SK-N-SH (cell line): ENCODE measurements at regions not wholly inside any gene's neighbourhood (a gene's known extent, or its start where the extent isn't known, plus 50 kb on each side); places are given as distances from the start of the nearest gene placed in this dataset.

Experiments
- CTCF ChIA-PET: fragments of 300-600, 350-600 bp; formaldehyde crosslinking; extraction: SDS; loops from one replicate; lab custom pipeline; 2021; lab: Yijun Ruan, JAX
- POLR2A ChIA-PET: fragments of 350-600 bp; sonication (Branson Sonifier 250); formaldehyde crosslinking; extraction: SDS; loops from one replicate; lab custom pipeline; 2020; ENCODE audit warnings: antibody characterized with exemption, inconsistent platforms; lab: Yijun Ruan, JAX
- DNase-seq: peaks from one replicate; pipeline ENCODE4 v3.0.0; 2012
- H2AFZ ChIP-seq: fragments of 200-600 bp; sonication (generic); 2 replicates; pipeline ENCODE4 v1.8.1; 2016; ENCODE audit warnings: antibody characterized with exemption, mild to moderate bottlenecking, low read depth
- H3F3A ChIP-seq: fragments of 200-600 bp; sonication (generic); replicated peaks from 2 replicates; pipeline ENCODE3; 2016; ENCODE audit warnings: antibody characterized with exemption, mild to moderate bottlenecking; ENCODE audit not compliant: insufficient read depth
- H3K27ac ChIP-seq, 2 experiments: fragments of 200-500 bp in 1 of 2; fragments of 200-600 bp in 1 of 2; sonication (Bioruptor generic) in 1 of 2; sonication (generic), shearing (Covaris generic) in 1 of 2; 2 replicates each; pipeline versions ENCODE4 v1.5.1 to v1.6.1; 2014 to 2016; ENCODE audit warnings: low read depth in 2 of 2, inconsistent platforms in 1 of 2, low read length in 1 of 2, mild to moderate bottlenecking in 1 of 2, mixed read lengths in 1 of 2
- H3K27me3 ChIP-seq: fragments of 200-600 bp; sonication (generic), shearing (Covaris generic); 2 replicates; pipeline ENCODE4 v1.6.1; 2016; ENCODE audit warnings: mixed run types; ENCODE audit not compliant: insufficient read depth
- H3K36me3 ChIP-seq, 2 experiments: fragments of 200-500 bp in 1 of 2; fragments of 200-600 bp in 1 of 2; sonication (Bioruptor generic) in 1 of 2; sonication (generic) in 1 of 2; replicated peaks in 1 of 2; 2 replicates each; pipeline versions ENCODE3 to v1.5.1; 2014 to 2016; ENCODE audit warnings: low read length in 1 of 2, mild to moderate bottlenecking in 1 of 2; ENCODE audit not compliant: insufficient read depth in 2 of 2, control insufficient read depth in 1 of 2
- H3K4me1 ChIP-seq, 2 experiments: fragments of 200-500 bp in 1 of 2; fragments of 200-600 bp in 1 of 2; sonication (Bioruptor generic) in 1 of 2; sonication (generic), shearing (Covaris generic) in 1 of 2; 2 replicates each; pipeline versions ENCODE4 v1.5.1 to v1.6.1; 2014 to 2016; ENCODE audit warnings: low read depth in 1 of 2, low read length in 1 of 2, mixed run types in 1 of 2; ENCODE audit not compliant: insufficient read depth in 2 of 2, control insufficient read depth in 1 of 2
- H3K4me2 ChIP-seq: fragments of 200-600 bp; sonication (generic), shearing (Covaris generic); 2 replicates; pipeline ENCODE4 v1.6.1; 2017; ENCODE audit warnings: mixed run types
- H3K4me3 ChIP-seq, 2 experiments: fragments of 200-500 bp in 1 of 2; fragments of 200-600 bp in 1 of 2; sonication (Bioruptor generic) in 1 of 2; sonication (generic), shearing (Covaris generic) in 1 of 2; 2 replicates each; pipeline versions ENCODE4 v1.5.1 to v1.8.1; 2014 to 2016; ENCODE audit warnings: low read depth in 2 of 2, inconsistent platforms in 1 of 2, low read length in 1 of 2, mild to moderate bottlenecking in 1 of 2, mixed read lengths in 1 of 2, moderate library complexity in 1 of 2
- H3K79me2 ChIP-seq: fragments of 200-600 bp; sonication (generic); 2 replicates; pipeline ENCODE4 v1.8.1; 2017; ENCODE audit warnings: mild to moderate bottlenecking; ENCODE audit not compliant: insufficient read depth
- H3K9ac ChIP-seq: fragments of 200-600 bp; sonication (generic); 2 replicates; pipeline ENCODE4 v1.6.1; 2017; ENCODE audit warnings: mixed run types
- H3K9me2 ChIP-seq: fragments of 200-600 bp; sonication (generic); 2 replicates; pipeline ENCODE4 v1.6.1; 2017; ENCODE audit warnings: mixed run types
- H3K9me3 ChIP-seq: fragments of 200-600 bp; sonication (generic); 2 replicates; pipeline ENCODE4 v1.6.1; 2017; ENCODE audit warnings: mixed run types, mild to moderate bottlenecking, moderate library complexity
- H4K20me1 ChIP-seq: fragments of 200-600 bp; sonication (generic); 2 replicates; pipeline ENCODE4 v1.6.1; 2017; ENCODE audit warnings: mild to moderate bottlenecking, mixed run types; ENCODE audit not compliant: insufficient read depth
- CHD2 ChIP-seq: fragments of 150-350 bp; IDR thresholded peaks from 2 replicates; pipeline ENCODE4 v1.6.1; 2018; ENCODE audit warnings: low read length; ENCODE audit not compliant: partially characterized antibody
- CTCF ChIP-seq: fragments of 200-600 bp; sonication (generic); IDR thresholded peaks from 2 replicates; pipeline ENCODE4 v1.6.1; 2017; ENCODE audit warnings: antibody characterized with exemption, mild to moderate bottlenecking, moderate library complexity
- ELF1 ChIP-seq: IDR thresholded peaks from 2 replicates; pipeline ENCODE4 v1.4.0; 2012
- EP300 ChIP-seq, 2 experiments: IDR thresholded peaks; 2 replicates each; pipeline versions ENCODE4 v1.4.0 to v1.6.1; 2012; ENCODE audit warnings: borderline replicate concordance in 1 of 2, low read depth in 1 of 2, low read length in 1 of 2
- EZH2phosphoT487 ChIP-seq: fragments of 200-600 bp; sonication (generic); IDR thresholded peaks from 2 replicates; pipeline ENCODE4 v1.6.1; 2017; ENCODE audit warnings: low read depth, mixed run types, mild to moderate bottlenecking, antibody characterized with exemption, moderate library complexity, borderline replicate concordance
- FOSL2 ChIP-seq: IDR thresholded peaks from 2 replicates; pipeline ENCODE4 v1.4.0; 2012; ENCODE audit warnings: low read depth, mild to moderate bottlenecking, moderate library complexity, borderline replicate concordance
- FOXM1 ChIP-seq: IDR thresholded peaks from 2 replicates; pipeline ENCODE4 v1.4.0; 2012; ENCODE audit warnings: low read depth, mild to moderate bottlenecking
- GATA2 ChIP-seq: sonication (generic); formaldehyde crosslinking; IDR thresholded peaks from 2 replicates; pipeline ENCODE4 v1.5.0; 2020; ENCODE audit warnings: mild to moderate bottlenecking, missing genetic modification reagents
- JUND ChIP-seq: IDR thresholded peaks from 2 replicates; pipeline ENCODE4 v1.4.0; 2012
- MAX ChIP-seq: IDR thresholded peaks from 2 replicates; pipeline ENCODE4 v1.4.0; 2012; ENCODE audit warnings: low read depth
- MEF2A ChIP-seq: IDR thresholded peaks from 2 replicates; pipeline ENCODE4 v1.4.0; 2012; ENCODE audit warnings: low read depth, borderline replicate concordance
- MXI1 ChIP-seq: IDR thresholded peaks from 2 replicates; pipeline ENCODE4 v1.6.1; 2012; ENCODE audit warnings: mild to moderate bottlenecking, low read depth, low read length, improper control_type of control experiment
- REST ChIP-seq: IDR thresholded peaks from 2 replicates; pipeline ENCODE4 v1.6.1; 2012; ENCODE audit warnings: mild to moderate bottlenecking, low read depth, low read length, moderate library complexity
- RFX5 ChIP-seq: IDR thresholded peaks from 2 replicates; pipeline ENCODE4 v1.6.1; 2012; ENCODE audit warnings: mild to moderate bottlenecking, improper control_type of control experiment, low read length
- SMC3 ChIP-seq: IDR thresholded peaks from 2 replicates; pipeline ENCODE4 v1.6.1; 2012; ENCODE audit warnings: low read depth, low read length, improper control_type of control experiment
- TAF1 ChIP-seq: IDR thresholded peaks from 2 replicates; pipeline ENCODE4 v1.6.1; 2012; ENCODE audit warnings: low read depth, mild to moderate bottlenecking, low read length, moderate library complexity, borderline replicate concordance
- TEAD4 ChIP-seq: IDR thresholded peaks from 2 replicates; pipeline ENCODE4 v1.4.0; 2012; ENCODE audit warnings: mild to moderate bottlenecking, borderline replicate concordance; ENCODE audit not compliant: insufficient read depth
- ZBTB33 ChIP-seq: IDR thresholded peaks from 2 replicates; pipeline ENCODE4 v1.4.0; 2012; ENCODE audit warnings: low read depth, borderline replicate concordance
- WGBS: methylation state at CpG from one replicate; pipeline ENCODE4 v1.1.6; 2017; ENCODE audit warnings: low lambda C conversion rate; 5-methylcytosine and 5-hydroxymethylcytosine counted together
- TF ChIP-seq, protein P1 (sequence below): IDR thresholded peaks from 2 replicates; pipeline ENCODE4 v1.4.0; 2012; ENCODE audit warnings: low read depth, borderline replicate concordance

DNA sequence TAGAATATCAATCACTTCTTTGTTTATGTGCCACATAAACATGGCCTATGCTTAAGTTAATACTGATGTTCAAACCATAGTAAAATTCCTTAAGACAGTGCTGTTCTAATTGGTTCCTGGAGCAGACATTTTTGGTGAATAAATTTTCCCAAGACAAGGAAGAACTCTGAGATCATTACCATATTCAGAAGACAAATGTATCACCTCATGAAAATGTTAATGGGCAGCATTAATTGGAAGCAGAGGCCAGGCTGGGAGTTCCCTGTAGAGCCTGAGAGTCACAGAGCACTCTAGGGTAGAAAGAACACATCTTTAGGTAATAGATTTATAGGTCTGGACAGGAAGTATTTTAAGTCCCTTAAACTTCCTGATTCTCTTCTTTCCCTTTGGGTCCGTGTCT is 240.2 kb downstream of the MAN2A1 start:
- ChIA-PET CTCF (no interaction called here), POLR2A (no interaction called here)
- Histone ChIP-seq H3K4me3 (no peak overlapping the region), H3K4me1 (peaks cover 0 to under 1% of the 10 kb centered on the region in 2 experiments; a peak in 1 of 4 replicates), H2AFZ (no peak overlapping the region), H4K20me1 (no peaks in the 10 kb centered on the region), H3K36me3 (no peaks in the 10 kb centered on the region), H3F3A (no peaks in the 10 kb centered on the region), H3K27ac (no peak overlapping the region), H3K79me2 (no peaks in the 10 kb centered on the region), H3K4me2 (no peak overlapping the region), H3K9ac (no peak overlapping the region), H3K27me3 (no peaks in the 10 kb centered on the region), H3K9me3 (no peaks in the 10 kb centered on the region), H3K9me2 (no peaks in the 10 kb centered on the region)
- DNase-seq: no peak
- TF ChIP-seq SMC3 (no peak), CTCF (no peak), FOSL2 (no peak), MXI1 (no peak), EZH2phosphoT487 (no peak), CHD2 (no peak), ELF1 (no peak), MAX (no peak), RFX5 (no peak), ZBTB33 (no peak), TAF1 (no peak), REST (no peak), MEF2A (no peak), GATA2 (CRISPR knock-in tag) (no peak), FOXM1 (no peak), JUND (no peak), TEAD4 (no peak), EP300 (IDR thresholded peaks at IDR 0.05; ENCODE audit: borderline replicate concordance in 1 of 2, low read depth in 1 of 2, low read length in 1 of 2) (no peak)
- TF ChIP-seq, protein P1, sequence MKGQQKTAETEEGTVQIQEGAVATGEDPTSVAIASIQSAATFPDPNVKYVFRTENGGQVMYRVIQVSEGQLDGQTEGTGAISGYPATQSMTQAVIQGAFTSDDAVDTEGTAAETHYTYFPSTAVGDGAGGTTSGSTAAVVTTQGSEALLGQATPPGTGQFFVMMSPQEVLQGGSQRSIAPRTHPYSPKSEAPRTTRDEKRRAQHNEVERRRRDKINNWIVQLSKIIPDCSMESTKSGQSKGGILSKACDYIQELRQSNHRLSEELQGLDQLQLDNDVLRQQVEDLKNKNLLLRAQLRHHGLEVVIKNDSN: no peak
- whole genome bisulfite sequencing: 86% methylated on average over 1 of the region's 1 CpG
